Natural killer cell treated with Interleukin-12 subunit alpha and Interleukin-12 subunit beta and Interleukin-15 and Interleukin-18, amount 100 ng/mL, for 72 hours (primary cell): ENCODE measurements at regions not wholly inside any gene's neighbourhood (a gene's known extent, or its start where the extent isn't known, plus 50 kb on each side); places are given as distances from the start of the nearest gene placed in this dataset.

Experiments used
- ATAC-seq, 2 donors: fragments of 150-1000 bp; cut with Tn5 transposase in 1 of 2; sonication (Bioruptor Pico), chemical (Tn5 transposase) in 1 of 2; 2 replicates each; pipeline ENCODE4 v1.10.0; 2021
- DNase-seq: peaks from one replicate; pipeline ENCODE4 v3.0.0; 2022; ENCODE audit warnings: low spot score
- H3K27ac Mint-ChIP-seq, 2 donors: 1 replicate in 1 of 2; 2 replicates in 1 of 2; pipeline ENCODE4 v1.8.0; 2022; ENCODE audit warnings: mixed read lengths in 2 of 2, mild to moderate bottlenecking in 1 of 2, moderate library complexity in 1 of 2
- H3K27me3 Mint-ChIP-seq, 2 donors: 1 replicate in 1 of 2; 2 replicates in 1 of 2; pipeline ENCODE4 v1.8.0; 2022; ENCODE audit warnings: mixed read lengths in 2 of 2
- H3K36me3 Mint-ChIP-seq: one replicate; pipeline ENCODE4 v1.8.0; 2022; ENCODE audit warnings: mixed read lengths
- H3K4me1 Mint-ChIP-seq, 2 donors: 1 replicate in 1 of 2; 2 replicates in 1 of 2; pipeline ENCODE4 v1.8.0; 2022; ENCODE audit warnings: low read depth in 2 of 2, mixed read lengths in 2 of 2, mild to moderate bottlenecking in 1 of 2
- H3K4me3 Mint-ChIP-seq: one replicate; pipeline ENCODE4 v1.8.0; 2022; ENCODE audit warnings: mixed read lengths
- H3K9me3 Mint-ChIP-seq: 2 replicates; pipeline ENCODE4 v1.8.0; 2022; ENCODE audit warnings: mixed read lengths

DNA sequence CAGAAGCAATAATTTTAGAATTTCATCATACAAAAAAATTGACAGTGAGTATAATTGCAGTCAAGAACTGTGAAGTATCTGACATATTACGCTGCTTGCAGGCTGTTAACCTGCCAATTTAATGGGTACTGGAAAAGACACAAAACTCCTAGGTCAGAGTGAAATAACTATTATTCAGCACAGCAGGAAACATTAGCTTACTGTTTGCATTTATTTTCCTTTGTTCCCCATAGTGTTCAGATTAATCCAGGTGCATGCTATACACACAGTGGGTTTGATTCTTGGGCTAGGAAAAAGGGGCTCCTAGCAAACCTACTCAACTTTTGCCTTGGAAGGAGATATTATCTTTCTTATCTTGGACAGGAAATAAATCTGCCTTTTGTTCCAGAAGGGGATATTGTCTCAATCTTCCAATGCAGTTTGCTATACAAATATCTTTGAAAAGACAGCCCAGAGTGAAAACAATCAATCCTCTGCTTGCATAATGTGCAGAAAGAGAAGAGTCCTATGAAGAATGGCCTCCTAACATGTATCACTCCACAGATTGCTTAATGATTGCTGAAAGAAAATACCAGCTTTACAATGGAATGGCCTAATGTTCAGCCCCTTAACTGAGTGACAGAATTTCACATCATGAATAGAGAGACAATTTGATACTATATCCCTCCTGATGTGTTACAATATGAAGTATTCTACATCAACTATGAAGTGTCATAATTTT is 443.4 kb downstream of the TBC1D4 start:
- DNase-seq (no peak), ATAC-seq (no peak)
- Mint-ChIP-seq H3K36me3 (peaks cover 4% of the 10 kb centered on the region), H3K27me3 (peaks cover 2 to 7% of the 10 kb centered on the region in 2 donors), H3K4me1 (no peaks in the 10 kb centered on the region), H3K9me3 (peaks cover 12% of the 10 kb centered on the region), H3K4me3 (no peak overlapping the region), H3K27ac (no peak overlapping the region)

DNA sequence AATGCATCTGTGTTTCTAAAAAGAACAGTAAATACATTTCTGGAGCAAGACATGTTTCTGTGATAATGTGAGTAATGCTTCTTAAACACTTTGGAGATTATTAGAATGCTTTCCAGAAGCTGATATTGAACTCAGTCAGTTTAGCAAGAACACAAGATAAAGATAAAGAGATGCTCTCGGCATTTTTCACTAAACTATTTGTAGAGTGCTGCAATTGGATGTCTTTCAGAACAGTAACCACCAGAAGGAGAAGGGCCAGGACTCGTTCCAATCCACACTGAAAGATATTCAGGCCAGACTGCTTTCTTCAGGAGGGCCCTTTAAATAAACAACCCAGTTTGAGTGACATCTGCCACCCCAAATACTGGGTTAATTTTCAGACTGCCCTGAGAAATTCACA is 456.0 kb downstream of the TBC1D4 start:
- DNase-seq (no peak), ATAC-seq (no peak)
- Mint-ChIP-seq H3K36me3 (no peaks in the 10 kb centered on the region), H3K27ac (no peak overlapping the region), H3K4me1 (no peaks in the 10 kb centered on the region), H3K4me3 (no peak overlapping the region), H3K27me3 (no peaks in the 10 kb centered on the region), H3K9me3 (no peaks in the 10 kb centered on the region)

DNA sequence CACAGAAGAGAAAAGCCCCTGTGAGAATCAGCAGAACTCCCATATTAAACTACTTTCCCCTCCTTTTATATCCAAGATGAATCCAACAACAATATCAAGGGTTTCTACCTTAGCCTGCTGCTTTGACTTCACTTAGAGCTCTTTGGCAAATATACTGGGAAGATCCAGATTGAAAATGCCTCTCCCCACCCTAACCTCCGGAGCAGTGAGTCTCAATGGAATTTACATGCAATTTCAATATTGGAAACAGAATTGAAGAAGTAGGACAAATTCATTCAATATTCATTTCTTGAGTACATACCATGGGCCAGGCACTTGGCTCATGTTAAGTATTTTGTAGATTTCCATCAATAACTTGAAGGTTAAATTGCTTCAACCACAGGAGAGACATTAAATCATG is 457.4 kb downstream of the TBC1D4 start:
- DNase-seq (no peak), ATAC-seq (no peak)
- Mint-ChIP-seq H3K4me1 (no peaks in the 10 kb centered on the region), H3K36me3 (no peaks in the 10 kb centered on the region), H3K27me3 (no peaks in the 10 kb centered on the region), H3K4me3 (no peak overlapping the region), H3K9me3 (no peaks in the 10 kb centered on the region), H3K27ac (no peak overlapping the region)

DNA sequence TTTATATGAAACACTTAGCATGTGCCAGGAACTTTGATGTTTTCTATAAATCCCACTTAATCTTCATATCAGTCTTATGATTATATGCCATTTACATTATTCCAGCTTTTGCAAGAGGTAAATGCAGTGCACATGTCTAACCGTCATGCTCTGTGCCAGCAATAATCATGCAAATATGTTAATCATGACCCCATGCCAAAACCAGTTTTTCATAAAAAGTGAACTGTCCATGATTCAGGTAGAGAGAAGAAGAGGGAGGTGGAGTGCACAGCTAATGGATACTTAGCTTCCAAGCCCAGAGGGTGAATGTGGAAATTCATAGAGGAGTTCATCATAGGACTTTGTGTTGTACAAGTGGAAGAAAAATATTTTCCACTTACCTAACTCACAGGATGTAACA is 458.4 kb downstream of the TBC1D4 start:
- Mint-ChIP-seq H3K9me3 (no peaks in the 10 kb centered on the region), H3K27ac (no peak overlapping the region), H3K4me1 (no peaks in the 10 kb centered on the region), H3K36me3 (no peaks in the 10 kb centered on the region), H3K27me3 (no peaks in the 10 kb centered on the region), H3K4me3 (no peak overlapping the region)
- no peak for ATAC-seq
- DNase-seq: no peak

DNA sequence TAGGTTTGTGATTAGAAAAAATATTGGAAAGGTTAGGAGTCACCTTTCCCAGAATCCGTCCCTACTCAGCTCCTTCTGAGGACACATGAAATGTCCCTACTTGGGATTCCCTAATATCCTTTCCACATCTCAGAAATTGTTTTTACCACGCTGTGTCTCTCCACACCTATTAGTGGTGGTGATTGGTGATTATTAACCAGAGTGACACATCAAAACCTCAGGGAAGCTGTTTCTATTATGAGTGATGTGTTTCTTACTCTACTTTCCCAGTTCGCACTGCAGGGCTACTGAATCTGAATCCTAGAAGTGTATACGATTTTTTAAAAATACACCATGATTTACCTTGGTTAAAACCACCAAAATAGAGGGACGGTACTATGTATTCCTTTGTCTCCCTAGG is 460.8 kb downstream of the TBC1D4 start:
- no peaks in the 10 kb centered on the region for H3K36me3 Mint-ChIP-seq

DNA sequence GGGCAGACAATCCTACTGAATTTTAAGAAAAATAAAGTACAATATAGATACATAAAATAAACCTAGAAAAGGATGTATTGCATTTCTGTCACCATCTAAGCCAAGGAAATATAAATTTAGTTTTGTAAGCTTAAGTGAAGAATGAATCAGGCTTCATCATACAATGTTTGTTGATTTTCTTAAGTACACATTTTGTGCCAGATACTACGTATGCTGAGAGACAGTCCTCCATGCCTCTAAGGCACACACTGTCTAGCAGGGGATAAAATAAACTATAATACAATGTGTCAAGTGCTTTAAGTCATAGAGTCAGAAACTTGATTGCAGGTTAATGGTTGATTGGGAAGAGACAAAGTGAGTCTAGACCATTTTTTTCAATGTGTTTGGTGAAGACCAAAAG is 465.7 kb downstream of the TBC1D4 start:
- Mint-ChIP-seq H3K27me3 (peaks cover 6 to 8% of the 10 kb centered on the region in 2 donors), H3K4me1 (no peaks in the 10 kb centered on the region), H3K36me3 (no peaks in the 10 kb centered on the region), H3K4me3 (no peak overlapping the region), H3K27ac (no peak overlapping the region), H3K9me3 (peaks cover 5% of the 10 kb centered on the region)
- ATAC-seq (no peak), DNase-seq (no peak)

More for the DNA sequence above, 460.8 kb downstream of the TBC1D4 start:
- DNase-seq: no peak
- Mint-ChIP-seq H3K4me1 (no peaks in the 10 kb centered on the region), H3K27ac (no peak overlapping the region), H3K4me3 (no peak overlapping the region), H3K27me3 (peaks cover 3 to 7% of the 10 kb centered on the region in 2 donors), H3K9me3 (peaks cover 5% of the 10 kb centered on the region)
- no peak for ATAC-seq

DNA sequence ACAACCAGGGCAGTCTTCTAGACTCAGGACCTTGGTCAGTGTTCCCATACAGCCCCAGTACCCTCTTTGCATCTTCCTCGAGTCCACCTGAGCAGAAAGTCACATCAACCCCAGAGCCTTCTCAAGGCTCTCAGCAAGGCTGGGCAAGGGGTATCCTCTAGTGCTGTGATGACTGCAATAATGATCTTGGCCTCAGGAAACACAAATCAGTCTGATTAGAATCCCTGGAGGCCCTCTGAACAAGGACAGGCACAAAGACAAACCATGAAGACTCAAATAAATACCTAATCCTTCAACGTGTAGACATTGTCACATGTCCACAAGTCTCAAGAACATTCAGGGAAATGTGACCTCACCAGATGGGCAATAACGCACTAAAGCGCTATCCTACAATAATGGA is 468.2 kb downstream of the TBC1D4 start:
- Mint-ChIP-seq H3K4me1 (no peaks in the 10 kb centered on the region), H3K4me3 (no peak overlapping the region), H3K9me3 (peaks cover 5% of the 10 kb centered on the region), H3K27ac (no peak overlapping the region), H3K27me3 (peaks cover 6 to 8% of the 10 kb centered on the region in 2 donors), H3K36me3 (no peaks in the 10 kb centered on the region)
- DNase-seq: no peak
- ATAC-seq: no peak

DNA sequence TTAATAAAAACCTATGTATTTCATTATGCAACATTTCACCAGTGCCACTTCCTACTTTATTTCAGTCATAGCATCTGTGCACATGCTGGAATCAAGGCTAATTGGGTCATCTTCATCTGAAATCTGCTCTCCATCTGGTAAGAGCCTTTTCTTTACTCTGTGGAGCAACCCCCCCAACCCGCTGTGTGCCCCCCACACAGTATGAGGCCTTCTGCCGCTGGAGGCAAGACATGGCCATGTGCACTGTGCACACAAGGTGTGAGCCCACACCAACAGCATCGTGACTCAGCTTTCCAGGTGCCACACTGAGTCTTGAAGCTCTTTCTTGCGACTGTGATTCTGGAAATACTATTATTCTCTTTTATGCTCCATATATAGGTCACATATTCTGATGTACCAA is 471.0 kb downstream of the TBC1D4 start:
- Mint-ChIP-seq H3K4me3 (no peak overlapping the region), H3K36me3 (no peaks in the 10 kb centered on the region), H3K27me3 (peaks cover 3 to 7% of the 10 kb centered on the region in 2 donors), H3K4me1 (no peaks in the 10 kb centered on the region), H3K27ac (no peak overlapping the region), H3K9me3 (no peaks in the 10 kb centered on the region)
- ATAC-seq (no peak), DNase-seq (no peak)

DNA sequence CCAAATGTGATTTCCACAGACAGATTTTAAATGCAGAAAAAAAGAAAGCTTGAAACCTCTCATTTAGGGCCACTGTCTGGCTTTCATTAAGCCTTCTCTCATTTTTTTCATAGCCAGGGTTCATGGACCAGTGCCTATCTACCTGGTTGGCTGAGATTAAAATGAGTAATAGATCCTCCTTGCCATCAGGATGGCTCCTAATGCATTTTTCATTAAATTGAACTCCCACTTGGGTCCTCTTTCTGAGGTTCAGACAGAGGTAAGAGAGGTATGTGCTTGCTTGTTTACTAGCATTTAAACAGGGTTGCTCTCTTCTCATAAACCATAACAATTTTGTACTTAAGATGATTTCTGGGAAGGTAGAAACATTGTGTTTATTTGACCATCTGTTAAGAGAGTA is 473.0 kb downstream of the TBC1D4 start:
- DNase-seq (no peak), ATAC-seq (no peak)
- H3K4me1 Mint-ChIP-seq: no peaks in the 10 kb centered on the region
- no peak overlapping the region for H3K27ac Mint-ChIP-seq
- H3K36me3 Mint-ChIP-seq: no peaks in the 10 kb centered on the region
- H3K27me3 Mint-ChIP-seq: peaks cover 0 to 7% of the 10 kb centered on the region in 2 donors
- H3K4me3 Mint-ChIP-seq: no peak overlapping the region
- H3K9me3 Mint-ChIP-seq: peaks cover 3% of the 10 kb centered on the region

DNA sequence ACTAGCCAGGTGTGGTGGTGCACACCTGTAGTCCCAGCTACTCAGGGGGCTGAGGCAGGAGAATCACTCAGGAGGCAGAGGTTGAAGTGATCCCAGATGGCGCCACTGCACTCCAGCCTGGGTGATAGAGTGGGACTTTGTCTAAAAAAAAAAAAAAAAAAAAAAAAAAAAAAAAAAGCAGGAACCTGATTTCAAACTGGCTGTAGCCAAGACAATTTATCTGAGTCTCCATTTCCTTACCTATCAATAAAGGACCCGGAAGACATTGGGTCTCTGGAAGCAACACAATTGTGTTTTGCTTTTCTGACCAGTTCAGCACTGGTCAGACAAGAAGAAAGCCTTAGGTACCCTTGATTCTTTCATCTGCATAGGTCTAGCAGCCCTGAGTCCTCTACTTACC is 491.0 kb downstream of the TBC1D4 start:
- DNase-seq (no peak), ATAC-seq (no peak)
- Mint-ChIP-seq H3K27ac (no peak overlapping the region), H3K4me3 (no peak overlapping the region), H3K4me1 (no peaks in the 10 kb centered on the region), H3K27me3 (peaks cover 0 to 8% of the 10 kb centered on the region in 2 donors), H3K9me3 (peaks cover 4% of the 10 kb centered on the region), H3K36me3 (no peaks in the 10 kb centered on the region)

DNA sequence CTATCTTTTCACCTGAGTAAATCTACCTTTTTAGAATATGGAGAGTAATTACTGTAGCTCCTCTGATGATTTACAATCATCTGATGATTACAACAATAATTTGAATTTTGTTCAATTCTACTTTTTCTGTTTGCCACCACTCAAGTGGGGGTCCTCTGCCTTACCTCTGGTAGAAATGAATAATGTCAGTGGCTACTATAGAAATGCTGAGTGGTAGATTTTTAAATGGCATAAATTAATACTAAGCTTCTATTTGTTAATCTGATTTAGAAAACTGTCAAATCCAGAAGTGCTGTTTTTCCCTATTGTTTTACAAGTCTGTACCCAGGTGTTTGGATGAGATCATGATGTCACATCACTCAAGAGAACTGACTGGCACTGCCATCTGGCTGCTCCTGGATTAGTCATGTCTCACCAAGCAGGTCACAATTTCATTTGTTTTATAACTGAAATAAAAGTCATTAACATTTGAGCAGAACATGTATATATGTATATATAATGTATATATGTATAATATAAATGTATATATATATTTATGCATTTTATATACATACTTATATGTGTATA is 494.8 kb downstream of the TBC1D4 start:
- Mint-ChIP-seq H3K36me3 (no peaks in the 10 kb centered on the region), H3K4me1 (no peaks in the 10 kb centered on the region), H3K27me3 (no peaks in the 10 kb centered on the region), H3K9me3 (no peaks in the 10 kb centered on the region), H3K4me3 (no peak overlapping the region), H3K27ac (no peak overlapping the region)
- no peak for DNase-seq
- no peak for ATAC-seq

DNA sequence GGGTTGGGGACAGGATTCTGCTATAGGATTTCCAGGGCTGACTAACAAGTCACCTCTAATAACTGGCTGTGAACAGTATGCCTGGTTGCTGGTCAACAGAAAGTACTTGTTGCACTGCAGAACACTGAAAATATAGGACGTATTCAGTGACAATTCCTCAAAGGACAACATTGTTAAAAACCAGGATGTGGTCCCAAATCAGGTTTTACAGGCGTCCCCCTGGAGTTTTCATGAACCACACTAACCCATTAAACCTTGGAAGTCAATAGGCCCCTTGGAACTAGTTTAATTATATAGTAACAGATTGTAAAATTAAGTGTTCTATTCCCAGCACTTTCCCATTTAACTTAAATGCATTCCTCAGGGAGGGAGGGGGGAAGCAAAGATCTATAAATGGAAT is 495.4 kb downstream of the TBC1D4 start:
- ATAC-seq: no peak
- Mint-ChIP-seq H3K27ac (no peak overlapping the region), H3K4me1 (no peaks in the 10 kb centered on the region)

DNA sequence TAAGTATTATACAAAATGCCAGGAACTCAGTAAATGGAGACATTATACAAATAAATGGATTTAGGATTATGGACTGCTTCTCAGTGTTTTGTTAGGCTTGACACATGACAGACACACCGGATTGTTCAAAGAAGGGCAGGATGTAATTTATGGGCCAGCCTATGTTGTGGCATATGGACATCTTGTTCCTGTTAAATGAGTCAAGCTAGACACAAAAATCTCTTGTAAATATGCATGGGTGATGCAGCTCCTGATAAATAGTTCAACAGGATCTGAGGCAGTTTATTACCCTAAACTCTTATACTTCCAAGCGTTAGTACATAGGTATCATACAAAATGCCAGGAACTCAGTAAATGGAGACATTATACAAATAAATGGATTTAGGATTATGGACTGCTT is 502.3 kb downstream of the TBC1D4 start:
- ATAC-seq (no peak), DNase-seq (no peak)
- Mint-ChIP-seq H3K4me1 (no peaks in the 10 kb centered on the region), H3K27me3 (peaks cover 9% of the 10 kb centered on the region in 2 donors), H3K36me3 (no peaks in the 10 kb centered on the region), H3K9me3 (peaks cover 11% of the 10 kb centered on the region), H3K27ac (no peak overlapping the region), H3K4me3 (no peak overlapping the region)

More for the DNA sequence above, 495.4 kb downstream of the TBC1D4 start:
- no peaks in the 10 kb centered on the region for H3K27me3 Mint-ChIP-seq
- H3K9me3 Mint-ChIP-seq: no peaks in the 10 kb centered on the region
- no peaks in the 10 kb centered on the region for H3K36me3 Mint-ChIP-seq
- no peak overlapping the region for H3K4me3 Mint-ChIP-seq
- DNase-seq: no peak

DNA sequence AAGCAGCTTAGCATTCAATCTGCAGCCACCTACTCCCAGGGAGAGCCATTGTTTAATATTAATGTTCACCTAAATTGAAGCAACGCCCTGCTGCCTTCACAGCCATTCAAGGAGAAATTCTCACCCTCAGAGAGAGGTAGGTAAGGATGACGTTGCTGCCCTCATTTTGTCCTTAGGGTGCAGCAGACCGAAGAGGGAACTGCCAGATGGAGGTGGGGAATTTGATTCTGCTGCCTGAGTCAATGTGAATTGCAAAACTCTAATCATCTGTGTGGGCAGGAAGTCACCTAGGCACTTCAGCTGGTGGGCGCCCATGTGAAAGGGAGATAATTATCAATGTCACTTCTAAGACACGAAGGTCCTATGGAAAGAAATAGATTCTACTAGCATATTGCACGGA is 503.4 kb downstream of the TBC1D4 start:
- Mint-ChIP-seq H3K9me3 (peaks cover 11% of the 10 kb centered on the region), H3K4me3 (no peak overlapping the region), H3K27ac (no peak overlapping the region), H3K27me3 (peaks cover 10 to 11% of the 10 kb centered on the region in 2 donors), H3K36me3 (no peaks in the 10 kb centered on the region), H3K4me1 (no peaks in the 10 kb centered on the region)
- ATAC-seq (no peak), DNase-seq (no peak)

DNA sequence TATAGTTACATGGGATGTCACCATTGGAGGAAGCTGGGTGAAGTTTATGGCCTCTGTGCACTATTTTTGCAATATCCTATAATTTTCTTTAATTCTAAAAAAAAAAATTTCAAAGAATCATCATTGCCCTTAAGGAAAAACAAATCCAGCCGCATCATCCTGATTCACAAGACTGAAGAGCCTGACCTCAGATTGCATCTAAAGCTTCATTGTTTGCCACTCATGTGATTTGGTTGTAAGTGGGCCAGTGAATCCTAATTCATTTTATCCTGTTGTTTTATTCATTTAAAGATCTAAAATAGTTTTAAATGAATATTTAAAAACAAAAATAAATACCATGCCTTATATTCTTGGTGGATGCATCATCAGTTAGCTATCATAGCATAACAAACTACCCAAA is 504.5 kb downstream of the TBC1D4 start:
- ATAC-seq: no peak
- H3K27ac Mint-ChIP-seq: no peak overlapping the region
- H3K36me3 Mint-ChIP-seq: no peaks in the 10 kb centered on the region
- no peak overlapping the region for H3K4me3 Mint-ChIP-seq
- no peak for DNase-seq
- H3K27me3 Mint-ChIP-seq: peaks cover 10 to 12% of the 10 kb centered on the region in 2 donors
- no peaks in the 10 kb centered on the region for H3K4me1 Mint-ChIP-seq
- peaks cover 11% of the 10 kb centered on the region for H3K9me3 Mint-ChIP-seq
